Lung (tissue), 11 donors: ENCODE measurements at regions not wholly inside any gene's neighbourhood (a gene's known extent, or its start where the extent isn't known, plus 50 kb on each side); places are given as distances from the start of the nearest gene placed in this dataset.

Experiments
- ATAC-seq: fragments of 200-7000 bp; cut with Tn5 transposase; one replicate; pipeline ENCODE4 v1.9.1; 2020; ENCODE audit warnings: moderate number of reproducible peaks; ENCODE audit not compliant: insufficient read depth, low FRiP score
- DNase-seq, 3 donors: peaks; one replicate each; pipeline ENCODE4 v3.0.0-alpha.2; 2013 to 2017
- H3K27ac ChIP-seq, 2 donors: one replicate each; pipeline ENCODE4 v1.5.1; 2013; ENCODE audit warnings: mild to moderate bottlenecking in 2 of 2, moderate library complexity in 2 of 2, control low read depth in 1 of 2, inconsistent platforms in 1 of 2, low read depth in 1 of 2, low read length in 1 of 2
- H3K27me3 ChIP-seq, 3 donors: one replicate each; pipeline ENCODE4 v1.5.1; 2013; ENCODE audit warnings: low read length in 2 of 3; ENCODE audit not compliant: control insufficient read depth in 3 of 3, insufficient read depth in 3 of 3
- H3K36me3 ChIP-seq, 4 donors: one replicate each; pipeline ENCODE4 v1.5.1; 2013; ENCODE audit warnings: low read length in 4 of 4, mild to moderate bottlenecking in 1 of 4, moderate library complexity in 1 of 4; ENCODE audit not compliant: control insufficient read depth in 4 of 4, insufficient read depth in 4 of 4
- H3K4me1 ChIP-seq, 5 donors: one replicate each; pipeline ENCODE4 v1.5.1; 2013; ENCODE audit warnings: low read length in 5 of 5, mild to moderate bottlenecking in 2 of 5, moderate library complexity in 1 of 5; ENCODE audit not compliant: control insufficient read depth in 5 of 5, insufficient read depth in 5 of 5
- H3K4me3 ChIP-seq: one replicate; pipeline ENCODE4 v1.5.1; 2013; ENCODE audit warnings: mild to moderate bottlenecking, control low read depth, moderate library complexity
- H3K9ac ChIP-seq, 2 donors: one replicate each; pipeline ENCODE4 v1.5.1; 2013; ENCODE audit warnings: low read length in 2 of 2, control low read depth in 1 of 2; ENCODE audit not compliant: insufficient read depth in 1 of 2
- H3K9me3 ChIP-seq, 4 donors: one replicate each; pipeline ENCODE4 v1.5.1; 2013; ENCODE audit warnings: low read length in 3 of 4, mild to moderate bottlenecking in 1 of 4, moderate library complexity in 1 of 4; ENCODE audit not compliant: control insufficient read depth in 4 of 4, insufficient read depth in 3 of 4
- CTCF ChIP-seq: IDR thresholded peaks from 2 replicates; pipeline ENCODE4 v1.5.1; 2012; ENCODE audit warnings: mild to moderate bottlenecking; ENCODE audit errors: control extremely low read depth, extremely low read depth
- WGBS, 2 donors: extraction: QIAGEN DNeasy Blood & Tissue Kit; methylation state at CpG; one replicate each; pipeline ENCODE4 v1.1.7; 2013; 5-methylcytosine and 5-hydroxymethylcytosine counted together
- donor health status: control.
- donor health status: control.
- donor health status: Bipolar disorder and iron deficiency.
- donor health status: healthy.
- donor health status: DM: yes; HTN: yes; CAD: no.

GRCh38 chrX:45959567-45959966 is 585.7 kb downstream of the ZNF674 start:
- peaks cover 0 to 13% (median 1%) of the 10 kb centered on the region in 4 donors for H3K9me3 ChIP-seq
- 87 to 89% methylated on average over 3 to 7 of the region's 7 CpGs for WGBS, 2 donors
- H3K27ac ChIP-seq, result no peak overlapping the region
- H3K36me3 ChIP-seq, result no peaks in the 10 kb centered on the region
- DNase-seq (no peak), ATAC-seq (no peak)
- H3K4me1 ChIP-seq, result no peaks in the 10 kb centered on the region
- no peak for TF ChIP-seq CTCF
- no peak overlapping the region for H3K9ac ChIP-seq
- H3K27me3 ChIP-seq, result peaks cover 0 to 3% (median 0%) of the 10 kb centered on the region in 3 donors
- no peak overlapping the region for H3K4me3 ChIP-seq

GRCh38 chrX:45956191-45956870 is 588.9 kb downstream of the ZNF674 start:
- Histone ChIP-seq H3K4me1 (no peaks in the 10 kb centered on the region), H3K36me3 (no peaks in the 10 kb centered on the region), H3K27ac (no peak overlapping the region), H3K27me3 (peaks cover 0 to 3% (median 3%) of the 10 kb centered on the region in 3 donors), H3K9me3 (peaks cover 0 to 13% (median 0%) of the 10 kb centered on the region in 4 donors), H3K9ac (no peak overlapping the region), H3K4me3 (no peak overlapping the region)
- DNase-seq, result peak in 2 of 3 donors; percentile 2 to 9
- TF ChIP-seq CTCF, result no peak
- no peak for ATAC-seq
- WGBS, 2 donors, result 85 to 90% methylated on average over 4 of the region's 4 CpGs

- H3K36me3 ChIP-seq, result no peaks in the 10 kb centered on the region
- H3K4me1 ChIP-seq, result no peaks in the 10 kb centered on the region
- DNase-seq (no peak), ATAC-seq (no peak)
- no peak for TF ChIP-seq CTCF
- no peak overlapping the region for H3K27ac ChIP-seq
- no peak overlapping the region for H3K9ac ChIP-seq
- no peak overlapping the region for H3K4me3 ChIP-seq
- 59 to 89% methylated on average over 1 of the region's 1 CpG for WGBS, 2 donors
- peaks cover 0 to 13% (median 0%) of the 10 kb centered on the region in 4 donors for H3K9me3 ChIP-seq
- peaks cover 0 to 3% (median 3%) of the 10 kb centered on the region in 3 donors for H3K27me3 ChIP-seq
Observed at GRCh38 chrX:45955661-45956060, 589.6 kb downstream of the ZNF674 start.
